HG02938 (cell line): ENCODE measurements at regions not wholly inside any gene's neighbourhood (a gene's known extent, or its start where the extent isn't known, plus 50 kb on each side); places are given as distances from the start of the nearest gene placed in this dataset.

Experiments used
- ATAC-seq: cut with Tn5 transposase; IDR thresholded peaks from one replicate; pipeline ENCODE4 v1.9.1; 2021; ENCODE audit warnings: mild to moderate bottlenecking, moderate library complexity; ENCODE audit not compliant: unreplicated experiment

GRCh38 chr1:194318790-194319280, 1132.4 kb upstream of the B3GALT2 start:
- no peak for ATAC-seq

- no peak for ATAC-seq
Measured at GRCh38 chr1:194309697-194310096, 1123.3 kb upstream of the B3GALT2 start.

GRCh38 chr1:194309269-194309668, 1122.9 kb upstream of the B3GALT2 start:
- no peak for ATAC-seq

GRCh38 chr1:194300776-194301175, 1114.4 kb upstream of the B3GALT2 start:
- no peak for ATAC-seq

- ATAC-seq = no peak
Measured at GRCh38 chr1:194300340-194300739, 1113.9 kb upstream of the B3GALT2 start.

- no peak for ATAC-seq
Measured at GRCh38 chr1:194298007-194298598, 1111.7 kb upstream of the B3GALT2 start.

- no peak for ATAC-seq
Measured at GRCh38 chr1:194297094-194297493, 1110.7 kb upstream of the B3GALT2 start.

GRCh38 chr1:194296201-194296600, 1109.8 kb upstream of the B3GALT2 start:
- no peak for ATAC-seq

GRCh38 chr1:194295685-194296084, 1109.3 kb upstream of the B3GALT2 start:
- ATAC-seq = peak; percentile 97

GRCh38 chr1:194293851-194294405, 1107.5 kb upstream of the B3GALT2 start:
- ATAC-seq = no peak

GRCh38 chr1:194292966-194293365, 1106.6 kb upstream of the B3GALT2 start:
- no peak for ATAC-seq

- peak; percentile 97 for ATAC-seq
Measured at GRCh38 chr1:194289569-194290266, 1103.3 kb upstream of the B3GALT2 start.

- ATAC-seq = no peak
Measured at GRCh38 chr1:194288238-194288637, 1101.8 kb upstream of the B3GALT2 start.

- no peak for ATAC-seq
Measured at GRCh38 chr1:194281376-194281775, 1095.0 kb upstream of the B3GALT2 start.

GRCh38 chr1:194280463-194280862, 1094.0 kb upstream of the B3GALT2 start:
- ATAC-seq = no peak

- ATAC-seq = peak; percentile 85
Measured at GRCh38 chr1:194279975-194280374, 1093.6 kb upstream of the B3GALT2 start.

GRCh38 chr1:194277927-194278326, 1091.5 kb upstream of the B3GALT2 start:
- ATAC-seq = no peak

- ATAC-seq = no peak
Measured at GRCh38 chr1:194273660-194274059, 1087.2 kb upstream of the B3GALT2 start.

GRCh38 chr1:194268839-194269238, 1082.4 kb upstream of the B3GALT2 start:
- no peak for ATAC-seq

- ATAC-seq = no peak
Measured at GRCh38 chr1:194267021-194267420, 1080.6 kb upstream of the B3GALT2 start.

GRCh38 chr1:194256010-194256409, 1069.6 kb upstream of the B3GALT2 start:
- no peak for ATAC-seq

- no peak for ATAC-seq
Measured at GRCh38 chr1:194252199-194252598, 1065.8 kb upstream of the B3GALT2 start.
